ENCODE measurements at regions not wholly inside any gene's neighbourhood (a gene's known extent, or its start where the extent isn't known, plus 50 kb on each side); places are given as distances from the start of the nearest gene placed in this dataset.

DNA sequence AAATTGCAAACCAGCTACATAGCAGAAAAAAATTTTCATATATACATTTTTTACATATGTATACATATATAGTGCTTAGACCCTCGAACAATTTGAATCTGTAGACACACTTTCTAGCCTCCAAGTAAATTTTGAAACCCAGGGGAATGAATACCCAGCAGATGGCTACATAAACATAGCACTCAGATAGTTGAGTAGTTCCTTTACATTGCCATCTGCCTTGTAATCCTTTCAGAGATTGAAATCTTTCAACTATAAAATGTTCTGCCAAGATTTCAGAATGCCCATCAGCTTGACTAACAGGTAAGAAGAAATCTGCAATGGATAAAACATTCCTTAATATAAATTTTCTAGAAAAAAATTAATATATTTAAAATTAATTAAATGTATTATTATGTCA, 1333.5 kb upstream of the CADM2 start:
- no peak for TF ChIP-seq CTCF (IDR thresholded peaks at IDR 0.05; ENCODE audit: insufficient read depth, low read length)
- H3K4me3 ChIP-seq (ENCODE audit: low read depth, low read length): no peak overlapping the region
- no peak for DNase-seq (ENCODE audit: low read depth)

DNA sequence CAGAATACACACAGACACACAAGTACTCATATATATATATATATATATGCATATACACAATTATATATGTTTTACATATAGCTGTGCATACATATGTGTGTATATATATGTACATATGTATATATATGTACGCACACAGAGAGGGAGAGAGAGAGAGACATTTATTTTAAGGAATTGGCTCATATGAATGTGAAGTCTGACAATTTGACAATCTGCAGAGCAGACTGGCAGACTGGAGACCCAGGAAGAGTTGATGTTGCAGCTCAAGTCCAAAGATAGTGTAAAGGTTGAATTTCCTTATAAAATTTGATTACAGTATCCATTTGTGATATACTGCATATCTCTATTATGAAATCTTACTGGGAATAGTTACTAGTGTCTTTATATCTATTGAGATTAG, 1330.3 kb upstream of the CADM2 start:
- no peak for DNase-seq (ENCODE audit: low read depth)
- no peak overlapping the region for H3K4me3 ChIP-seq (ENCODE audit: low read depth, low read length)
- no peak for TF ChIP-seq CTCF (IDR thresholded peaks at IDR 0.05; ENCODE audit: insufficient read depth, low read length)

- DNase-seq (ENCODE audit: low read depth): no peak
- no peak overlapping the region for H3K4me3 ChIP-seq (ENCODE audit: low read depth, low read length)
- TF ChIP-seq CTCF (IDR thresholded peaks at IDR 0.05; ENCODE audit: insufficient read depth, low read length): no peak
Measured at GRCh38 chr3:83632526-83632925, 1326.3 kb upstream of the CADM2 start.

- DNase-seq (ENCODE audit: low read depth): no peak
- no peak overlapping the region for H3K4me3 ChIP-seq (ENCODE audit: low read depth, low read length)
- TF ChIP-seq CTCF (IDR thresholded peaks at IDR 0.05; ENCODE audit: insufficient read depth, low read length): no peak
Measured at GRCh38 chr3:83633758-83634157, 1325.0 kb upstream of the CADM2 start.

DNA sequence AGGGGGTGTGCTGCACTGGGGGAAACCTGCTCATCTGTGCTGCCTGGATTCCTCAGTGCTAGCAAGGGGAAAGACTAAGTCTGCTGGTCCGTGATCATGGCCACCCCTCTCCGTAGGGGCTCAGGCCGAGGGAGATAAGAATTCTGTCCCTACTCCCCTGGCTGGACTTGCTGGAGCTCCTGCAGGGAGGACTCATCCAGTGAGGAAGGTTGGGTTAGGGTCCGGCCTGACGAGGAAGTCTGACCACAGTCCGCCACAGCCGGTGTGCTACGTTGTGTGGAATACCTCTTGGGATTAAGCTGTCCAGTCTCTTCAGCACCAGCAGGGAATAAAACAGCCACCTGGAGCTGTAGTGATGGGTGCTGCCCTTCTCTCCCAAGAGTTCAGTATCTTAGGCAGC, 1309.1 kb upstream of the CADM2 start:
- no peak for DNase-seq (ENCODE audit: low read depth)
- TF ChIP-seq CTCF (IDR thresholded peaks at IDR 0.05; ENCODE audit: insufficient read depth, low read length): no peak
- no peak overlapping the region for H3K4me3 ChIP-seq (ENCODE audit: low read depth, low read length)

GRCh38 chr3:83655083-83655482, 1303.7 kb upstream of the CADM2 start:
- DNase-seq (ENCODE audit: low read depth): no peak
- no peak for TF ChIP-seq CTCF (IDR thresholded peaks at IDR 0.05; ENCODE audit: insufficient read depth, low read length)
- no peak overlapping the region for H3K4me3 ChIP-seq (ENCODE audit: low read depth, low read length)

- TF ChIP-seq CTCF (IDR thresholded peaks at IDR 0.05; ENCODE audit: insufficient read depth, low read length): no peak
- H3K4me3 ChIP-seq (ENCODE audit: low read depth, low read length): no peak overlapping the region
Measured at GRCh38 chr3:83662381-83662960, 1296.3 kb upstream of the CADM2 start.

More at GRCh38 chr3:83662381-83662960, 1296.3 kb upstream of the CADM2 start:
- no peak for DNase-seq (ENCODE audit: low read depth)

Measured in fibroblast of the aortic adventitia (primary cell).